Suprapubic skin (tissue), 3 donors: ENCODE measurements at regions not wholly inside any gene's neighbourhood (a gene's known extent, or its start where the extent isn't known, plus 50 kb on each side); places are given as distances from the start of the nearest gene placed in this dataset.

Experiments used
- POLR2AphosphoS5 ChIP-seq, 3 donors: sonication (generic); formaldehyde crosslinking; IDR thresholded peaks; one replicate each; pipeline ENCODE4 v1.6.1; 2017; ENCODE audit warnings: antibody characterized with exemption in 3 of 3
- TF ChIP-seq, protein P1 (sequence below), 2 donors: fragments of 200-600 bp in 1 of 2; fragments of 450-650 bp in 1 of 2; sonication (generic) in 1 of 2; IDR thresholded peaks; one replicate each; pipeline ENCODE4 v1.5.1; 2016 to 2019; ENCODE audit warnings: antibody characterized with exemption in 2 of 2, mild to moderate bottlenecking in 1 of 2, moderate library complexity in 1 of 2

DNA sequence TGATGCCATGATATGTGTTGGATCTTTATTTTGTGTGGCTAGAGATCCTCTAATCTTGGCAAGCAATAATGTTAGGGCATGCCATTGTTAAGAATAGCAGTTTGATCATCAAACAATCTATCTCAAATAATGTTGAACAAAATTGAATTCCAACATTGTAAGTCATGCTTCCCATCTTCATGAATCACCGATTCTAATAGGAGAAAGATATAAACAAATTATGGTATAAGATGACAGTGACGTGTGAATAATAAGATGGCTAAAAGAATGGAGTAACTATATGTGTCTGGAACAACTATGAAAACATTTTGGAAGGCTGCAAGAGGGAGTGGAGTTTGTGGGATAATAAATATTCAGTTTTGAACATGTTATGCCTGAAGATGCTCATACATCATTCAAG is 208.4 kb downstream of the DTHD1 start:
- TF ChIP-seq, protein P1, sequence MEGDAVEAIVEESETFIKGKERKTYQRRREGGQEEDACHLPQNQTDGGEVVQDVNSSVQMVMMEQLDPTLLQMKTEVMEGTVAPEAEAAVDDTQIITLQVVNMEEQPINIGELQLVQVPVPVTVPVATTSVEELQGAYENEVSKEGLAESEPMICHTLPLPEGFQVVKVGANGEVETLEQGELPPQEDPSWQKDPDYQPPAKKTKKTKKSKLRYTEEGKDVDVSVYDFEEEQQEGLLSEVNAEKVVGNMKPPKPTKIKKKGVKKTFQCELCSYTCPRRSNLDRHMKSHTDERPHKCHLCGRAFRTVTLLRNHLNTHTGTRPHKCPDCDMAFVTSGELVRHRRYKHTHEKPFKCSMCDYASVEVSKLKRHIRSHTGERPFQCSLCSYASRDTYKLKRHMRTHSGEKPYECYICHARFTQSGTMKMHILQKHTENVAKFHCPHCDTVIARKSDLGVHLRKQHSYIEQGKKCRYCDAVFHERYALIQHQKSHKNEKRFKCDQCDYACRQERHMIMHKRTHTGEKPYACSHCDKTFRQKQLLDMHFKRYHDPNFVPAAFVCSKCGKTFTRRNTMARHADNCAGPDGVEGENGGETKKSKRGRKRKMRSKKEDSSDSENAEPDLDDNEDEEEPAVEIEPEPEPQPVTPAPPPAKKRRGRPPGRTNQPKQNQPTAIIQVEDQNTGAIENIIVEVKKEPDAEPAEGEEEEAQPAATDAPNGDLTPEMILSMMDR (IDR thresholded peaks at IDR 0.05) = no peak
- TF ChIP-seq POLR2AphosphoS5 (IDR thresholded peaks at IDR 0.05) = no peak
